GM12875 (cell line): ENCODE measurements at regions not wholly inside any gene's neighbourhood (a gene's known extent, or its start where the extent isn't known, plus 50 kb on each side); places are given as distances from the start of the nearest gene placed in this dataset.

Source experiments
- H3K4me3 ChIP-seq: one replicate; pipeline ENCODE4 v1.5.1; 2011; ENCODE audit warnings: low read depth, low read length, control low read depth
- CTCF ChIP-seq: IDR thresholded peaks from 2 replicates; pipeline ENCODE4 v1.5.1; 2011; ENCODE audit warnings: low read depth, mild to moderate bottlenecking, control low read depth, inconsistent platforms, low read length, moderate library complexity, borderline replicate concordance; ENCODE audit not compliant: insufficient read depth

GRCh38 chr3:177446165-177446601, 248.9 kb upstream of the TBL1XR1 start:
- no peak for TF ChIP-seq CTCF
- H3K4me3 ChIP-seq, result no peak overlapping the region

GRCh38 chr3:177447938-177448337, 250.7 kb upstream of the TBL1XR1 start:
- TF ChIP-seq CTCF, result no peak

GRCh38 chr3:177448987-177449359, 251.7 kb upstream of the TBL1XR1 start:
- no peak overlapping the region for H3K4me3 ChIP-seq
- TF ChIP-seq CTCF, result no peak

More at GRCh38 chr3:177447938-177448337, 250.7 kb upstream of the TBL1XR1 start:
- H3K4me3 ChIP-seq, result no peak overlapping the region

GRCh38 chr3:177449360-177450006, 252.2 kb upstream of the TBL1XR1 start:
- TF ChIP-seq CTCF, result no peak
- no peak overlapping the region for H3K4me3 ChIP-seq

- no peak overlapping the region for H3K4me3 ChIP-seq
- TF ChIP-seq CTCF, result no peak
These were observed 254.0 kb upstream of the TBL1XR1 start for GRCh38 chr3:177451301-177451750.

GRCh38 chr3:177451864-177452830, 254.9 kb upstream of the TBL1XR1 start:
- H3K4me3 ChIP-seq, result no peak overlapping the region

More at GRCh38 chr3:177451864-177452830, 254.9 kb upstream of the TBL1XR1 start:
- no peak for TF ChIP-seq CTCF
